ENCODE measurements at regions not wholly inside any gene's neighbourhood (a gene's known extent, or its start where the extent isn't known, plus 50 kb on each side); places are given as distances from the start of the nearest gene placed in this dataset.
"Not testable (repeated sequence)": the region's sequence is repeated elsewhere in the genome, so short reads cannot be mapped to it uniquely, and the experiment has no call there.

DNA sequence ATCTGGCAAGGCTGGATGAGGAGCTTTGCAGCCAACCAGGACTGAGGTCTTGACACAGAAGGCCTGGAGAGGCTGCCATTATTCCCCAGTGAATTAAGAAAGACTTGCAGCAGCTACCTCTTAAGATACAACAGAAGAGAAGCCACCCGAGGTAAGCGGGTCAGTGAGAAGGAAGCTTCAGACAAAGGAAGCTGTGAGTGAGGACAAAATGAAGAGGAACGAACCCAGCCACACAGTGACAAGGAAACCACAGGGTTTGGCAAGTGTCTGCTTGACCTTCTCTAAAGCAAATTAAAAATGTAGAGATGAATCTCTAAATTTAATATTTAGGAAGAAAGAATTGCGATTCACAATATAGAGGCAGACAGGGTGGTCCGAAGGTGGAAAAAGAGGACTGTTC lies 281.8 kb upstream of the FRG1 start:
- H4K91ac ChIP-seq (ENCODE audit: insufficient read depth, low read depth, low read length); H2AK9ac ChIP-seq (replicated peaks; ENCODE audit: low read depth, low read length, poor library complexity); H2AFZ ChIP-seq (replicated peaks; ENCODE audit: low read length, poor library complexity); intact Hi-C loops (cut with micrococcal nuclease); ATAC-seq (ENCODE audit: low read depth); H4K5ac ChIP-seq (ENCODE audit: low read depth, low read length); H3K79me1 ChIP-seq (ENCODE audit: low read depth in 1 of 2, low read length in 2 of 2); CTCF ChIA-PET; H3K9me1 ChIP-seq (ENCODE audit: insufficient read depth, low read length); H3K23ac ChIP-seq (ENCODE audit: low read depth, low read length); H2BK5ac ChIP-seq (ENCODE audit: low read depth, low read length, poor library complexity, severe bottlenecking); H2BK120ac ChIP-seq (ENCODE audit: low read depth, low read length); H3K56ac ChIP-seq (ENCODE audit: extremely low read depth, insufficient read depth, low read length); H3K14ac ChIP-seq (replicated peaks; ENCODE audit: low read depth, low read length); H3K27me3 ChIP-seq (ENCODE audit: control insufficient read depth, insufficient read depth, low read length); dilution Hi-C loops (cut with HindIII; ENCODE audit: low sequenced_read_pairs, unreplicated experiment); H4K20me1 ChIP-seq (ENCODE audit: insufficient read depth, low read length); H4K8ac ChIP-seq (ENCODE audit: low read depth in 2 of 2, low read length in 2 of 2); in situ Hi-C loops (cut with MboI; ENCODE audit: low sequenced_read_pairs); H3K4ac ChIP-seq (ENCODE audit: low read depth, low read length); DNase-seq; H3K27ac ChIP-seq (ENCODE audit: insufficient read depth, low read length); H3K4me3 ChIP-seq (ENCODE audit: insufficient read depth, low read depth, low read length); H3K18ac ChIP-seq (ENCODE audit: low read depth, low read length); H2BK20ac ChIP-seq (ENCODE audit: low read depth, low read length); H3K4me1 ChIP-seq (ENCODE audit: control insufficient read depth, insufficient read depth, low read length); H3K9ac ChIP-seq (ENCODE audit: low read depth, low read length); H2BK15ac ChIP-seq (ENCODE audit: low read depth, low read length); H3K36me3 ChIP-seq (ENCODE audit: control insufficient read depth, insufficient read depth, low read length); POLR2A ChIA-PET (ENCODE audit: unreplicated experiment); H2AK5ac ChIP-seq (ENCODE audit: low read depth, low read length); H3K4me2 ChIP-seq (ENCODE audit: low read depth, low read length); BruUV-seq (replicated peaks): not testable (repeated sequence)
- H3K9me3 ChIP-seq (ENCODE audit: control insufficient read depth, insufficient read depth, low read length) = peaks cover 12% of the 10 kb centered on the region; the same call in 1 of the 2 replicates
- WGBS, 2 experiments (ENCODE audit: extremely low coverage in 2 of 2, insufficient read length in 1 of 2) = no CpG with 5 or more reads among the region's 5 CpGs

All from IMR-90 (cell line).